Lung (tissue), 11 donors: ENCODE measurements at regions not wholly inside any gene's neighbourhood (a gene's known extent, or its start where the extent isn't known, plus 50 kb on each side); places are given as distances from the start of the nearest gene placed in this dataset.

Experiments used
- ATAC-seq: fragments of 200-7000 bp; cut with Tn5 transposase; one replicate; pipeline ENCODE4 v1.9.1; 2020; ENCODE audit warnings: moderate number of reproducible peaks; ENCODE audit not compliant: insufficient read depth, low FRiP score
- DNase-seq, 3 donors: peaks; one replicate each; pipeline ENCODE4 v3.0.0-alpha.2; 2013 to 2017
- H3K27ac ChIP-seq, 2 donors: one replicate each; pipeline ENCODE4 v1.5.1; 2013; ENCODE audit warnings: mild to moderate bottlenecking in 2 of 2, moderate library complexity in 2 of 2, control low read depth in 1 of 2, inconsistent platforms in 1 of 2, low read depth in 1 of 2, low read length in 1 of 2
- H3K27me3 ChIP-seq, 3 donors: one replicate each; pipeline ENCODE4 v1.5.1; 2013; ENCODE audit warnings: low read length in 2 of 3; ENCODE audit not compliant: control insufficient read depth in 3 of 3, insufficient read depth in 3 of 3
- H3K36me3 ChIP-seq, 4 donors: one replicate each; pipeline ENCODE4 v1.5.1; 2013; ENCODE audit warnings: low read length in 4 of 4, mild to moderate bottlenecking in 1 of 4, moderate library complexity in 1 of 4; ENCODE audit not compliant: control insufficient read depth in 4 of 4, insufficient read depth in 4 of 4
- H3K4me1 ChIP-seq, 5 donors: one replicate each; pipeline ENCODE4 v1.5.1; 2013; ENCODE audit warnings: low read length in 5 of 5, mild to moderate bottlenecking in 2 of 5, moderate library complexity in 1 of 5; ENCODE audit not compliant: control insufficient read depth in 5 of 5, insufficient read depth in 5 of 5
- H3K4me3 ChIP-seq: one replicate; pipeline ENCODE4 v1.5.1; 2013; ENCODE audit warnings: mild to moderate bottlenecking, control low read depth, moderate library complexity
- H3K9ac ChIP-seq, 2 donors: one replicate each; pipeline ENCODE4 v1.5.1; 2013; ENCODE audit warnings: low read length in 2 of 2, control low read depth in 1 of 2; ENCODE audit not compliant: insufficient read depth in 1 of 2
- H3K9me3 ChIP-seq, 4 donors: one replicate each; pipeline ENCODE4 v1.5.1; 2013; ENCODE audit warnings: low read length in 3 of 4, mild to moderate bottlenecking in 1 of 4, moderate library complexity in 1 of 4; ENCODE audit not compliant: control insufficient read depth in 4 of 4, insufficient read depth in 3 of 4
- WGBS, 2 donors: extraction: QIAGEN DNeasy Blood & Tissue Kit; methylation state at CpG; one replicate each; pipeline ENCODE4 v1.1.7; 2013; 5-methylcytosine and 5-hydroxymethylcytosine counted together
- TF ChIP-seq, protein P1 (sequence below): IDR thresholded peaks from 2 replicates; pipeline ENCODE4 v1.5.1; 2012; ENCODE audit warnings: mild to moderate bottlenecking; ENCODE audit errors: control extremely low read depth, extremely low read depth
- donor health status: control.
- donor health status: control.
- donor health status: Bipolar disorder and iron deficiency.
- donor health status: healthy.
- donor health status: DM: yes; HTN: yes; CAD: no.

DNA sequence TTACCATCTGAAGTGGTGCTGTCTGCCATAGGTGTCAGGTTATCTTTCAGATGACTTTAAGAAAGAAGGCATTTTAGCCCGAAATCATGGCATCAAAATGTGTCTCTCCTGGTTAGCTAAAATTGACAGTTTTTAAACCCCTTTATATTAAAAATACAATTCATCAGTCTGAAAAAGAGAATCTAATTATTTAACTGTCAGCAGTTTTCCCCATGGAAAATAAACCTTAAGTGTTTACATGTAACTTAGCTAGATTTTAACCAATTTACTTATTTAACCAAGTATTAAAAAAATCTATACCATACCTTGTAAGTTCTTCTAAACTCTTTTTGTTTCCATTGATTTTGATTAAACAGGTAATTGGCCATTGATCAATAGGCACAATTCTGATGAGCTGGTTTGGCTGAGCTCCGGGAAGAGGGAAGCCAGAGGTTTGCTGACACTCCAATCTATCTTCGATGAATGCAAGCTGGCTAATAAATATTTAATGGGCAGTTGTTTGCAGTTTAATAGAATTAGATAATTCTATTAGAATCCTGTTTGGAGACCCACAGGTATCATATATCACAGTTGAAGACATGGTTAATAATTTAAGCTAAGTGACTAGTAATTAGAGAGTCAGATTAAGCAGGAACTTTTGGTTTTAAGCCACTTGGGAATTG lies 114.0 kb downstream of the MAT2B start:
- TF ChIP-seq, protein P1, sequence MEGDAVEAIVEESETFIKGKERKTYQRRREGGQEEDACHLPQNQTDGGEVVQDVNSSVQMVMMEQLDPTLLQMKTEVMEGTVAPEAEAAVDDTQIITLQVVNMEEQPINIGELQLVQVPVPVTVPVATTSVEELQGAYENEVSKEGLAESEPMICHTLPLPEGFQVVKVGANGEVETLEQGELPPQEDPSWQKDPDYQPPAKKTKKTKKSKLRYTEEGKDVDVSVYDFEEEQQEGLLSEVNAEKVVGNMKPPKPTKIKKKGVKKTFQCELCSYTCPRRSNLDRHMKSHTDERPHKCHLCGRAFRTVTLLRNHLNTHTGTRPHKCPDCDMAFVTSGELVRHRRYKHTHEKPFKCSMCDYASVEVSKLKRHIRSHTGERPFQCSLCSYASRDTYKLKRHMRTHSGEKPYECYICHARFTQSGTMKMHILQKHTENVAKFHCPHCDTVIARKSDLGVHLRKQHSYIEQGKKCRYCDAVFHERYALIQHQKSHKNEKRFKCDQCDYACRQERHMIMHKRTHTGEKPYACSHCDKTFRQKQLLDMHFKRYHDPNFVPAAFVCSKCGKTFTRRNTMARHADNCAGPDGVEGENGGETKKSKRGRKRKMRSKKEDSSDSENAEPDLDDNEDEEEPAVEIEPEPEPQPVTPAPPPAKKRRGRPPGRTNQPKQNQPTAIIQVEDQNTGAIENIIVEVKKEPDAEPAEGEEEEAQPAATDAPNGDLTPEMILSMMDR: no peak
- H3K4me3 ChIP-seq: no peak overlapping the region
- 87 to 89% methylated on average over 3 of the region's 3 CpGs for WGBS, 2 donors
- ATAC-seq: no peak
- no peak for DNase-seq
- H3K36me3 ChIP-seq: no peaks in the 10 kb centered on the region
- H3K27ac ChIP-seq: no peak overlapping the region
- H3K27me3 ChIP-seq: no peaks in the 10 kb centered on the region
- H3K4me1 ChIP-seq: no peaks in the 10 kb centered on the region
- H3K9me3 ChIP-seq: no peaks in the 10 kb centered on the region
- H3K9ac ChIP-seq: no peak overlapping the region

DNA sequence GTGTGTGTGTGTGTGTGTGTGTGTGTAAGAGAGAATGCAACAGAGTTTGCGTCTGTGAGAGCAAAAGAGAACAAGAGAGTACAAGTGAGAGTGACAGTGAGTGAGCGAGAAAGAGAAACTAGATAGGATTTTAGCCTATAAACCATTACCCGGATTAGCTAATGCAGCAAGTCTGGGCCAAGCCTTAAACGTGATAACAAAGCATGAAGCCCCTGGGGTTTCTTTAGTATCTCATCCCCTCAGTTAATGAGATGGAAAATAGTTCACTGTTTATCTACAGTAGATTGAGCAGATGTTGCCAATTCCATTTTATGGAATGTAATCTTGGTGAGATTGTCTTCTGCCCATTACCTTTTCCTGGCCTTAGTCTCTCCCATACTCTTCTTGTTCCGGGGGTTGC lies 114.5 kb downstream of the MAT2B start:
- Histone ChIP-seq H3K27ac (no peak overlapping the region), H3K27me3 (no peaks in the 10 kb centered on the region), H3K4me1 (no peaks in the 10 kb centered on the region), H3K4me3 (no peak overlapping the region), H3K36me3 (no peaks in the 10 kb centered on the region), H3K9ac (no peak overlapping the region), H3K9me3 (no peaks in the 10 kb centered on the region)
- ATAC-seq: no peak
- no peak for DNase-seq
- TF ChIP-seq, protein P1: no peak
- 79 to 85% methylated on average over 5 of the region's 5 CpGs for WGBS, 2 donors

DNA sequence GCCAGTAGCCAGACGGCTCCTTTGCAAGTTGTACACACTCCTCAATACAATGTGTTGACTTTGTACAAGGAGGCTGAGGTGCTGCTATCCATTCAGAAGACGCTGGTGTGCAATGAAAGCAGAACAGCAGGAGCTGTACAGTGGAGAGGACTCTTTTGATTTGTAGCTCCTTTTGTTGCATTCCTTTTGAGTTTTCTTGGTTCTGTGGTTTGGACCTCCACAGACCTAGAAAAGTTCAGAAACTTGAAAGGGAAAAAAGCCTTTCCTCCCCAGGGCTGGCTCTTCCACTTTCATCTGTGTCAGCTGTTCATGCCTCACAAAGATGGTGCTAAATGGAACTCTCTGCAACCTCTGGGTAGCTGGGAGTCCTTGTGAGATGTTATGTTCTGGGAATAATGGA lies 117.4 kb downstream of the MAT2B start:
- no peaks in the 10 kb centered on the region for H3K4me1 ChIP-seq
- H3K36me3 ChIP-seq: no peaks in the 10 kb centered on the region
- no peaks in the 10 kb centered on the region for H3K27me3 ChIP-seq
- H3K4me3 ChIP-seq: no peak overlapping the region
- H3K9me3 ChIP-seq: no peaks in the 10 kb centered on the region
- 69 to 83% methylated on average over 2 of the region's 2 CpGs for WGBS, 2 donors
- H3K9ac ChIP-seq: no peak overlapping the region
- no peak overlapping the region for H3K27ac ChIP-seq
- ATAC-seq: no peak
- TF ChIP-seq, protein P1: no peak
- no peak for DNase-seq

DNA sequence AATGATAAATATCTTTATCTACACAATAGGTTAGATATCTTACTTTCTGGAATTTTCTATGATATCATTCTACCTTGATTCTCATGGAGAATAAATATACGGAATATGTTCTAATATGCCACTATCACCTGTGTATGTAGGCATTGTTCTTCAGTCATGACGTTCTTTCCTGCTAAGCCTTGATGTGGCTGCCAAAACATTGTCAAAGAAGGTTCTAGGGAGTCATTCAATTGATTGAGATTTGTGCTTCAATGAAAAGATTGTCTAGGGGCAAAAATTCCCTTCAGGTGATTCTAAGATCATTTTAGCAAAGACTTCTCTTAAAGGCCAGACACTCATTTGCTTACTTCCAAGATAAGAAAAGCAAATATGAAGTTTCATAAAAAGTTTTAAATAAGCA lies 118.1 kb downstream of the MAT2B start:
- H3K9ac ChIP-seq: no peak overlapping the region
- no peak for DNase-seq
- ATAC-seq: no peak
- no peaks in the 10 kb centered on the region for H3K27me3 ChIP-seq
- H3K4me1 ChIP-seq: no peaks in the 10 kb centered on the region
- TF ChIP-seq, protein P1: no peak
- H3K9me3 ChIP-seq: no peaks in the 10 kb centered on the region
- no peak overlapping the region for H3K4me3 ChIP-seq
- 61 to 86% methylated on average over 2 of the region's 2 CpGs for WGBS, 2 donors
- no peaks in the 10 kb centered on the region for H3K36me3 ChIP-seq
- no peak overlapping the region for H3K27ac ChIP-seq
